SK-N-SH (cell line): ENCODE measurements at regions not wholly inside any gene's neighbourhood (a gene's known extent, or its start where the extent isn't known, plus 50 kb on each side); places are given as distances from the start of the nearest gene placed in this dataset.

ENCODE experiments used
- CTCF ChIA-PET: fragments of 300-600, 350-600 bp; formaldehyde crosslinking; extraction: SDS; loops from one replicate; lab custom pipeline; 2021; lab: Yijun Ruan, JAX
- POLR2A ChIA-PET: fragments of 350-600 bp; sonication (Branson Sonifier 250); formaldehyde crosslinking; extraction: SDS; loops from one replicate; lab custom pipeline; 2020; ENCODE audit warnings: antibody characterized with exemption, inconsistent platforms; lab: Yijun Ruan, JAX
- DNase-seq: peaks from one replicate; pipeline ENCODE4 v3.0.0; 2012
- H2AFZ ChIP-seq: fragments of 200-600 bp; sonication (generic); 2 replicates; pipeline ENCODE4 v1.8.1; 2016; ENCODE audit warnings: antibody characterized with exemption, mild to moderate bottlenecking, low read depth
- H3F3A ChIP-seq: fragments of 200-600 bp; sonication (generic); replicated peaks from 2 replicates; pipeline ENCODE3; 2016; ENCODE audit warnings: antibody characterized with exemption, mild to moderate bottlenecking; ENCODE audit not compliant: insufficient read depth
- H3K27ac ChIP-seq, 2 experiments: fragments of 200-500 bp in 1 of 2; fragments of 200-600 bp in 1 of 2; sonication (Bioruptor generic) in 1 of 2; sonication (generic), shearing (Covaris generic) in 1 of 2; 2 replicates each; pipeline versions ENCODE4 v1.5.1 to v1.6.1; 2014 to 2016; ENCODE audit warnings: low read depth in 2 of 2, inconsistent platforms in 1 of 2, low read length in 1 of 2, mild to moderate bottlenecking in 1 of 2, mixed read lengths in 1 of 2
- H3K27me3 ChIP-seq: fragments of 200-600 bp; sonication (generic), shearing (Covaris generic); 2 replicates; pipeline ENCODE4 v1.6.1; 2016; ENCODE audit warnings: mixed run types; ENCODE audit not compliant: insufficient read depth
- H3K36me3 ChIP-seq, 2 experiments: fragments of 200-500 bp in 1 of 2; fragments of 200-600 bp in 1 of 2; sonication (Bioruptor generic) in 1 of 2; sonication (generic) in 1 of 2; replicated peaks in 1 of 2; 2 replicates each; pipeline versions ENCODE3 to v1.5.1; 2014 to 2016; ENCODE audit warnings: low read length in 1 of 2, mild to moderate bottlenecking in 1 of 2; ENCODE audit not compliant: insufficient read depth in 2 of 2, control insufficient read depth in 1 of 2
- H3K4me1 ChIP-seq, 2 experiments: fragments of 200-500 bp in 1 of 2; fragments of 200-600 bp in 1 of 2; sonication (Bioruptor generic) in 1 of 2; sonication (generic), shearing (Covaris generic) in 1 of 2; 2 replicates each; pipeline versions ENCODE4 v1.5.1 to v1.6.1; 2014 to 2016; ENCODE audit warnings: low read depth in 1 of 2, low read length in 1 of 2, mixed run types in 1 of 2; ENCODE audit not compliant: insufficient read depth in 2 of 2, control insufficient read depth in 1 of 2
- H3K4me2 ChIP-seq: fragments of 200-600 bp; sonication (generic), shearing (Covaris generic); 2 replicates; pipeline ENCODE4 v1.6.1; 2017; ENCODE audit warnings: mixed run types
- H3K4me3 ChIP-seq, 2 experiments: fragments of 200-500 bp in 1 of 2; fragments of 200-600 bp in 1 of 2; sonication (Bioruptor generic) in 1 of 2; sonication (generic), shearing (Covaris generic) in 1 of 2; 2 replicates each; pipeline versions ENCODE4 v1.5.1 to v1.8.1; 2014 to 2016; ENCODE audit warnings: low read depth in 2 of 2, inconsistent platforms in 1 of 2, low read length in 1 of 2, mild to moderate bottlenecking in 1 of 2, mixed read lengths in 1 of 2, moderate library complexity in 1 of 2
- H3K79me2 ChIP-seq: fragments of 200-600 bp; sonication (generic); 2 replicates; pipeline ENCODE4 v1.8.1; 2017; ENCODE audit warnings: mild to moderate bottlenecking; ENCODE audit not compliant: insufficient read depth
- H3K9ac ChIP-seq: fragments of 200-600 bp; sonication (generic); 2 replicates; pipeline ENCODE4 v1.6.1; 2017; ENCODE audit warnings: mixed run types
- H3K9me2 ChIP-seq: fragments of 200-600 bp; sonication (generic); 2 replicates; pipeline ENCODE4 v1.6.1; 2017; ENCODE audit warnings: mixed run types
- H3K9me3 ChIP-seq: fragments of 200-600 bp; sonication (generic); 2 replicates; pipeline ENCODE4 v1.6.1; 2017; ENCODE audit warnings: mixed run types, mild to moderate bottlenecking, moderate library complexity
- H4K20me1 ChIP-seq: fragments of 200-600 bp; sonication (generic); 2 replicates; pipeline ENCODE4 v1.6.1; 2017; ENCODE audit warnings: mild to moderate bottlenecking, mixed run types; ENCODE audit not compliant: insufficient read depth
- ELF1 ChIP-seq: IDR thresholded peaks from 2 replicates; pipeline ENCODE4 v1.4.0; 2012
- EP300 ChIP-seq, 2 experiments: IDR thresholded peaks; 2 replicates each; pipeline versions ENCODE4 v1.4.0 to v1.6.1; 2012; ENCODE audit warnings: borderline replicate concordance in 1 of 2, low read depth in 1 of 2, low read length in 1 of 2
- EZH2phosphoT487 ChIP-seq: fragments of 200-600 bp; sonication (generic); IDR thresholded peaks from 2 replicates; pipeline ENCODE4 v1.6.1; 2017; ENCODE audit warnings: low read depth, mixed run types, mild to moderate bottlenecking, antibody characterized with exemption, moderate library complexity, borderline replicate concordance
- FOXJ3 ChIP-seq: sonication (generic); formaldehyde crosslinking; IDR thresholded peaks from 2 replicates; pipeline ENCODE4 v1.5.1; 2020; ENCODE audit warnings: mild to moderate bottlenecking, missing genetic modification reagents
- FOXM1 ChIP-seq: IDR thresholded peaks from 2 replicates; pipeline ENCODE4 v1.4.0; 2012; ENCODE audit warnings: low read depth, mild to moderate bottlenecking
- GABPA ChIP-seq: IDR thresholded peaks from 2 replicates; pipeline ENCODE4 v1.4.0; 2012; ENCODE audit warnings: low read depth, mild to moderate bottlenecking
- GATA2 ChIP-seq: sonication (generic); formaldehyde crosslinking; IDR thresholded peaks from 2 replicates; pipeline ENCODE4 v1.5.0; 2020; ENCODE audit warnings: mild to moderate bottlenecking, missing genetic modification reagents
- JUND ChIP-seq: IDR thresholded peaks from 2 replicates; pipeline ENCODE4 v1.4.0; 2012
- MXI1 ChIP-seq: IDR thresholded peaks from 2 replicates; pipeline ENCODE4 v1.6.1; 2012; ENCODE audit warnings: mild to moderate bottlenecking, low read depth, low read length, improper control_type of control experiment
- POLR2AphosphoS5 ChIP-seq: IDR thresholded peaks from 2 replicates; pipeline ENCODE4 v1.6.1; 2012; ENCODE audit warnings: low read depth, low read length
- SIN3A ChIP-seq: IDR thresholded peaks from 2 replicates; pipeline ENCODE4 v1.6.1; 2012; ENCODE audit warnings: low read depth, mild to moderate bottlenecking, low read length, moderate library complexity, borderline replicate concordance
- TCF12 ChIP-seq: IDR thresholded peaks from 2 replicates; pipeline ENCODE4 v1.4.0; 2012
- WGBS: methylation state at CpG from one replicate; pipeline ENCODE4 v1.1.6; 2017; ENCODE audit warnings: low lambda C conversion rate; 5-methylcytosine and 5-hydroxymethylcytosine counted together
- TF ChIP-seq, protein P1 (sequence below): IDR thresholded peaks from 2 replicates; pipeline ENCODE4 v1.6.1; 2012; ENCODE audit warnings: mild to moderate bottlenecking, low read depth, low read length, moderate library complexity
- TF ChIP-seq, protein P2 (sequence below): IDR thresholded peaks from 2 replicates; pipeline ENCODE4 v1.4.0; 2012; ENCODE audit warnings: low read depth, borderline replicate concordance
- TF ChIP-seq, protein P3 (sequence below): IDR thresholded peaks from 2 replicates; pipeline ENCODE4 v1.4.0; 2012; ENCODE audit warnings: low read depth
- TF ChIP-seq, protein P4 (sequence below): IDR thresholded peaks from 2 replicates; pipeline ENCODE4; 2012

DNA sequence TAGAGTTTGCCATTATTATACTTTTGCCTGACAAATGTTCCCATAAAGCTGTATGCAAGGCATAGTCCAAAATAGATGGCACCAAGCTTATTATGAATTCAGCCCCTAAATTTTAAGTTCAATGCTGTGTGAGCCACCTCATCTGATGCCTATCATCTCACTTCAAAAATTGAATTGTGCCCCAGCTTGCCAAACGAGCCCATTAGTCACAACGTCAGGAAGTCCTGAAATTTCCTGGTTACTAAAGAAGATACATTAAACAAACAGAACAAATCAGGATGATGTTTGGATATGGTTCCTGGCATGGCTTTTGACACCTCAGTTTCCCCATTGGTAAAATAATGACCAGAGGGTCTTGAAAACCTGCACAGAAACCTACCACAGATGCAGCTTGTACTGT is 147.5 kb upstream of the SOX21 start (continued):
- TF ChIP-seq, protein P1, sequence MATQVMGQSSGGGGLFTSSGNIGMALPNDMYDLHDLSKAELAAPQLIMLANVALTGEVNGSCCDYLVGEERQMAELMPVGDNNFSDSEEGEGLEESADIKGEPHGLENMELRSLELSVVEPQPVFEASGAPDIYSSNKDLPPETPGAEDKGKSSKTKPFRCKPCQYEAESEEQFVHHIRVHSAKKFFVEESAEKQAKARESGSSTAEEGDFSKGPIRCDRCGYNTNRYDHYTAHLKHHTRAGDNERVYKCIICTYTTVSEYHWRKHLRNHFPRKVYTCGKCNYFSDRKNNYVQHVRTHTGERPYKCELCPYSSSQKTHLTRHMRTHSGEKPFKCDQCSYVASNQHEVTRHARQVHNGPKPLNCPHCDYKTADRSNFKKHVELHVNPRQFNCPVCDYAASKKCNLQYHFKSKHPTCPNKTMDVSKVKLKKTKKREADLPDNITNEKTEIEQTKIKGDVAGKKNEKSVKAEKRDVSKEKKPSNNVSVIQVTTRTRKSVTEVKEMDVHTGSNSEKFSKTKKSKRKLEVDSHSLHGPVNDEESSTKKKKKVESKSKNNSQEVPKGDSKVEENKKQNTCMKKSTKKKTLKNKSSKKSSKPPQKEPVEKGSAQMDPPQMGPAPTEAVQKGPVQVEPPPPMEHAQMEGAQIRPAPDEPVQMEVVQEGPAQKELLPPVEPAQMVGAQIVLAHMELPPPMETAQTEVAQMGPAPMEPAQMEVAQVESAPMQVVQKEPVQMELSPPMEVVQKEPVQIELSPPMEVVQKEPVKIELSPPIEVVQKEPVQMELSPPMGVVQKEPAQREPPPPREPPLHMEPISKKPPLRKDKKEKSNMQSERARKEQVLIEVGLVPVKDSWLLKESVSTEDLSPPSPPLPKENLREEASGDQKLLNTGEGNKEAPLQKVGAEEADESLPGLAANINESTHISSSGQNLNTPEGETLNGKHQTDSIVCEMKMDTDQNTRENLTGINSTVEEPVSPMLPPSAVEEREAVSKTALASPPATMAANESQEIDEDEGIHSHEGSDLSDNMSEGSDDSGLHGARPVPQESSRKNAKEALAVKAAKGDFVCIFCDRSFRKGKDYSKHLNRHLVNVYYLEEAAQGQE: no peak
- TF ChIP-seq TCF12: no peak
- no peak for TF ChIP-seq MXI1
- no peak for TF ChIP-seq JUND
- TF ChIP-seq, protein P2, sequence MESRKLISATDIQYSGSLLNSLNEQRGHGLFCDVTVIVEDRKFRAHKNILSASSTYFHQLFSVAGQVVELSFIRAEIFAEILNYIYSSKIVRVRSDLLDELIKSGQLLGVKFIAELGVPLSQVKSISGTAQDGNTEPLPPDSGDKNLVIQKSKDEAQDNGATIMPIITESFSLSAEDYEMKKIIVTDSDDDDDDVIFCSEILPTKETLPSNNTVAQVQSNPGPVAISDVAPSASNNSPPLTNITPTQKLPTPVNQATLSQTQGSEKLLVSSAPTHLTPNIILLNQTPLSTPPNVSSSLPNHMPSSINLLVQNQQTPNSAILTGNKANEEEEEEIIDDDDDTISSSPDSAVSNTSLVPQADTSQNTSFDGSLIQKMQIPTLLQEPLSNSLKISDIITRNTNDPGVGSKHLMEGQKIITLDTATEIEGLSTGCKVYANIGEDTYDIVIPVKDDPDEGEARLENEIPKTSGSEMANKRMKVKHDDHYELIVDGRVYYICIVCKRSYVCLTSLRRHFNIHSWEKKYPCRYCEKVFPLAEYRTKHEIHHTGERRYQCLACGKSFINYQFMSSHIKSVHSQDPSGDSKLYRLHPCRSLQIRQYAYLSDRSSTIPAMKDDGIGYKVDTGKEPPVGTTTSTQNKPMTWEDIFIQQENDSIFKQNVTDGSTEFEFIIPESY: no peak

DNA sequence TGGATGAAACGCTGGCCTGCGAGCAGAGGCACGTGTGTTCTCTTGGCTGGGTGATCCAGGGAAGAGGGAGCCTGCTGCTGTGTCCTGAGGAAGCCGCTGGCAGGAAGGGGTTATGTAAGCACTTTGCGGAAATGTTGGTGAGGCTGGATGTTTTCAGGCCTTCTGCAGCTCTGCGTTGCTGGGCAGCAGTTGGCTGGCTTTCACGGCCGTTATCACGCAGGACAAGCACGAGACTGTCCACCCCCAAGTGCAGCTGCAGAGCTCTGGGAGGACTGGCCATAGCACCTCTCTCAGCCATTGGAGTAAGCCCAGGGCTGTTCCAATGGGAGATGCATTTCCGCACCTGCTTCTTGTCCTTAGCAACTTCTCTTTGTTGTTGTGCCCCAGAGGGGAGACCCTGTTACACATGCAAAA is 146.9 kb upstream of the SOX21 start:
- no peaks in the 10 kb centered on the region; the same call in 1 of the 2 replicates for H3K27me3 ChIP-seq
- no peaks in the 10 kb centered on the region for H3K9me3 ChIP-seq
- POLR2A ChIA-PET: no interaction called here
- no peak for TF ChIP-seq FOXM1
- TF ChIP-seq, protein P3, sequence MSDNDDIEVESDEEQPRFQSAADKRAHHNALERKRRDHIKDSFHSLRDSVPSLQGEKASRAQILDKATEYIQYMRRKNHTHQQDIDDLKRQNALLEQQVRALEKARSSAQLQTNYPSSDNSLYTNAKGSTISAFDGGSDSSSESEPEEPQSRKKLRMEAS: no peak
- no peak for TF ChIP-seq MXI1
- TF ChIP-seq FOXJ3 (CRISPR knock-in tag): no peak
- TF ChIP-seq, protein P2: no peak
- no peak for TF ChIP-seq POLR2AphosphoS5
- no peak for TF ChIP-seq SIN3A
- TF ChIP-seq EP300 (IDR thresholded peaks at IDR 0.05; ENCODE audit: borderline replicate concordance in 1 of 2, low read depth in 1 of 2, low read length in 1 of 2): no peak
- TF ChIP-seq GATA2 (CRISPR knock-in tag): no peak
- TF ChIP-seq GABPA: no peak
- TF ChIP-seq, protein P4, sequence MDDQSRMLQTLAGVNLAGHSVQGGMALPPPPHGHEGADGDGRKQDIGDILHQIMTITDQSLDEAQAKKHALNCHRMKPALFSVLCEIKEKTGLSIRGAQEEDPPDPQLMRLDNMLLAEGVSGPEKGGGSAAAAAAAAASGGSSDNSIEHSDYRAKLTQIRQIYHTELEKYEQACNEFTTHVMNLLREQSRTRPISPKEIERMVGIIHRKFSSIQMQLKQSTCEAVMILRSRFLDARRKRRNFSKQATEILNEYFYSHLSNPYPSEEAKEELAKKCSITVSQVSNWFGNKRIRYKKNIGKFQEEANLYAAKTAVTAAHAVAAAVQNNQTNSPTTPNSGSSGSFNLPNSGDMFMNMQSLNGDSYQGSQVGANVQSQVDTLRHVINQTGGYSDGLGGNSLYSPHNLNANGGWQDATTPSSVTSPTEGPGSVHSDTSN: no peak
- no peak for TF ChIP-seq ELF1
- TF ChIP-seq EZH2phosphoT487: no peak
- TF ChIP-seq, all 33 proteins: peak for 0
- H3K4me3 ChIP-seq: no peak overlapping the region
- CTCF ChIA-PET: no interaction called here
- no peaks in the 10 kb centered on the region for H3K79me2 ChIP-seq
- no peak overlapping the region for H3K9ac ChIP-seq
- no peaks in the 10 kb centered on the region for H3K9me2 ChIP-seq
- H3K4me2 ChIP-seq: no peak overlapping the region
- H4K20me1 ChIP-seq: no peaks in the 10 kb centered on the region
- DNase-seq: no peak
- 74% methylated on average over 10 of the region's 11 CpGs for WGBS
- H3F3A ChIP-seq: no peaks in the 10 kb centered on the region
- no peaks in the 10 kb centered on the region for H3K36me3 ChIP-seq
- no peak overlapping the region for H3K27ac ChIP-seq
- peaks cover 0 to 14% of the 10 kb centered on the region in 2 experiments; a peak in 2 of 4 replicates for H3K4me1 ChIP-seq
- no peak overlapping the region for H2AFZ ChIP-seq
